Heart left ventricle (tissue), 13 donors: ENCODE measurements at regions not wholly inside any gene's neighbourhood (a gene's known extent, or its start where the extent isn't known, plus 50 kb on each side); places are given as distances from the start of the nearest gene placed in this dataset.

ENCODE experiments used
- POLR2A ChIP-seq, 2 donors: fragments of 450-650 bp; IDR thresholded peaks; one replicate each; pipeline ENCODE4 v1.6.1; 2017; ENCODE audit warnings: antibody characterized with exemption in 2 of 2, mild to moderate bottlenecking in 2 of 2, moderate library complexity in 2 of 2
- TF ChIP-seq, protein P1 (sequence below), 12 donors: fragments of 200-600 bp; sonication (generic) in 4 of 12; IDR thresholded peaks; one replicate each; pipeline versions ENCODE4 v1.5.0 to v1.8.0; 2018 to 2022; ENCODE audit warnings: antibody characterized with exemption in 12 of 12, mild to moderate bottlenecking in 5 of 12
- donor health status: ischemic (EF 13 %, LVEDD 7.1; RV severe dilation, severe dysfunction).
- donor health status: DM: no; HTN: yes; CAD: no.
- donor health status: DM: no; HTN: no; CAD: no.
- donor health status: ischemic (EF 25% LVEDD 6.9; RV normal size, moderate dysfunction).
- donor health status: ischemic (EF 25% LVEDD 5.7; RV mildly dilated, moderate dysfunction).
- donor health status: ischemic (EF 35%, LVEDD 5.7; RV mildly dilated, moderate dysfunction).
- donor health status: nonischemic (EF 11% LVEDD 7.7; RV severe dilation, severe dysfunction).
- donor health status: DM: yes; HTN: yes; CAD: no.
- donor health status: PGD.
- donor health status: ischemic (EF 29% LVEDD 5.4; RV normal size, mild dysfunction).
- donor health status: nonischemic (EF 23%, LVEDD 6.1; RV moderate dilation, normal function).

DNA sequence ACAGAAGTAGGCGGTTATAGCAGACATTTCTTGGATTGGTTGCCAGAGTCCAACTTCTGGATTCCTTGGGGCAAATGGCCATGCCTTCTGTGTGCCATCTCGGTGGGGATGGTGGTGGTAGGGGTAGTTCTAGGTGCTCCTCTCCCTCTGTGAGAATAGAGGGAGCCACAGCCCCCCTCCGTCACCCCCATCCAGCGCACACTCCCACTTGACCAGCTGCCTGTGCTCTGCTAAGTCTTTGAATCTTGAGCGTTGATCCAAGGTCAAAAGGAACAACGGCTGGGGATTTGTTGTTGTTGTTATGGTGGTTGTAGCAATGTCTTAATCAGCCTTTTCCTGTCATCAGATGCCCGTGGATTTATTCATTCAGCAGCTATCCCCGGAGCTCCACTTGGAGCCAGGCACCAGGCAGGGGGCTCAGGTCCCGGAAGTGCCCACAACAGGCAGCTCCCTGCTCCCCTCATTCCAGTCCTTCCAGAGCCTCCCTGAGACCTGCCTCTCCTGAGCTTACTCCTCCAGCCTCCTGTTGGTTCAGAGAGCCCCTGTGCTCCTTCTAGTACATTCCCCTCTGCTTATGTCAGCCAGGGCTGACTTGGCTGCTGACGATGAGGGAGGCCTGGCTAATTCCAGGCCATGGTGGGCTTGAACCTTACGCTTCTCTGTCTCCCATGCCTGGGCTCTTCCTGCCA is 146.6 kb upstream of the WNT4 start:
- TF ChIP-seq, protein P1, sequence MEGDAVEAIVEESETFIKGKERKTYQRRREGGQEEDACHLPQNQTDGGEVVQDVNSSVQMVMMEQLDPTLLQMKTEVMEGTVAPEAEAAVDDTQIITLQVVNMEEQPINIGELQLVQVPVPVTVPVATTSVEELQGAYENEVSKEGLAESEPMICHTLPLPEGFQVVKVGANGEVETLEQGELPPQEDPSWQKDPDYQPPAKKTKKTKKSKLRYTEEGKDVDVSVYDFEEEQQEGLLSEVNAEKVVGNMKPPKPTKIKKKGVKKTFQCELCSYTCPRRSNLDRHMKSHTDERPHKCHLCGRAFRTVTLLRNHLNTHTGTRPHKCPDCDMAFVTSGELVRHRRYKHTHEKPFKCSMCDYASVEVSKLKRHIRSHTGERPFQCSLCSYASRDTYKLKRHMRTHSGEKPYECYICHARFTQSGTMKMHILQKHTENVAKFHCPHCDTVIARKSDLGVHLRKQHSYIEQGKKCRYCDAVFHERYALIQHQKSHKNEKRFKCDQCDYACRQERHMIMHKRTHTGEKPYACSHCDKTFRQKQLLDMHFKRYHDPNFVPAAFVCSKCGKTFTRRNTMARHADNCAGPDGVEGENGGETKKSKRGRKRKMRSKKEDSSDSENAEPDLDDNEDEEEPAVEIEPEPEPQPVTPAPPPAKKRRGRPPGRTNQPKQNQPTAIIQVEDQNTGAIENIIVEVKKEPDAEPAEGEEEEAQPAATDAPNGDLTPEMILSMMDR (IDR thresholded peaks at IDR 0.05), result no peak
- TF ChIP-seq POLR2A (IDR thresholded peaks at IDR 0.05), result no peak
